Sigmoid colon (tissue), 4 donors: ENCODE measurements at regions not wholly inside any gene's neighbourhood (a gene's known extent, or its start where the extent isn't known, plus 50 kb on each side); places are given as distances from the start of the nearest gene placed in this dataset.

Experiments used
- EP300 ChIP-seq, 4 donors: sonication (generic); formaldehyde crosslinking; IDR thresholded peaks; one replicate each; pipeline ENCODE4 v1.6.1; 2017; ENCODE audit warnings: antibody characterized with exemption in 4 of 4
- TF ChIP-seq, protein P1 (sequence below), 4 experiments: fragments of 450-650 bp in 3 of 4; fragments of 200-600 bp in 1 of 4; IDR thresholded peaks; one replicate each; pipeline ENCODE4 v1.5.1; 2016 to 2019; ENCODE audit warnings: antibody characterized with exemption in 4 of 4, mild to moderate bottlenecking in 3 of 4, moderate library complexity in 2 of 4

DNA sequence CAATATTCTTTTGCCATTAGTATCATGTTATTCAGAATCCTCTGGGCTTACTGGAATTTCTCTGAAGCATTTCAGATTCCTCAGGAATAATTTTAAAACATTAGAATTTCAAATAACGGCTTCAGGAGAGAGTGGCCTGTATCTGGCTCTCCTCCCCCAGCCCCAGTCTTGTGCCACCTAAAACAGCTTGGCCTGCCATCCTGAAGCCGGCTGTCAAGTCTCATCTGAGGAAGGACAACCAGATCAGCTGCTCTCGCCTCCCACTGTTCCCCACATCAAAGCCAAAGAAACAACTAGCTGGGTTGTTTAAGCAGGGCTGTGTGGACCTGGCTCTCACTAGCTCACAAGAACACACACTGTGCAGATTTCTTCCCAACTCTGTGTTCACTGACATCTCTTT lies 178.2 kb downstream of the FGFR2 start:
- no peak for TF ChIP-seq EP300 (IDR thresholded peaks at IDR 0.05)
- TF ChIP-seq, protein P1, sequence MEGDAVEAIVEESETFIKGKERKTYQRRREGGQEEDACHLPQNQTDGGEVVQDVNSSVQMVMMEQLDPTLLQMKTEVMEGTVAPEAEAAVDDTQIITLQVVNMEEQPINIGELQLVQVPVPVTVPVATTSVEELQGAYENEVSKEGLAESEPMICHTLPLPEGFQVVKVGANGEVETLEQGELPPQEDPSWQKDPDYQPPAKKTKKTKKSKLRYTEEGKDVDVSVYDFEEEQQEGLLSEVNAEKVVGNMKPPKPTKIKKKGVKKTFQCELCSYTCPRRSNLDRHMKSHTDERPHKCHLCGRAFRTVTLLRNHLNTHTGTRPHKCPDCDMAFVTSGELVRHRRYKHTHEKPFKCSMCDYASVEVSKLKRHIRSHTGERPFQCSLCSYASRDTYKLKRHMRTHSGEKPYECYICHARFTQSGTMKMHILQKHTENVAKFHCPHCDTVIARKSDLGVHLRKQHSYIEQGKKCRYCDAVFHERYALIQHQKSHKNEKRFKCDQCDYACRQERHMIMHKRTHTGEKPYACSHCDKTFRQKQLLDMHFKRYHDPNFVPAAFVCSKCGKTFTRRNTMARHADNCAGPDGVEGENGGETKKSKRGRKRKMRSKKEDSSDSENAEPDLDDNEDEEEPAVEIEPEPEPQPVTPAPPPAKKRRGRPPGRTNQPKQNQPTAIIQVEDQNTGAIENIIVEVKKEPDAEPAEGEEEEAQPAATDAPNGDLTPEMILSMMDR (IDR thresholded peaks at IDR 0.05), result no peak
